ENCODE measurements at regions not wholly inside any gene's neighbourhood (a gene's known extent, or its start where the extent isn't known, plus 50 kb on each side); places are given as distances from the start of the nearest gene placed in this dataset.

DNA sequence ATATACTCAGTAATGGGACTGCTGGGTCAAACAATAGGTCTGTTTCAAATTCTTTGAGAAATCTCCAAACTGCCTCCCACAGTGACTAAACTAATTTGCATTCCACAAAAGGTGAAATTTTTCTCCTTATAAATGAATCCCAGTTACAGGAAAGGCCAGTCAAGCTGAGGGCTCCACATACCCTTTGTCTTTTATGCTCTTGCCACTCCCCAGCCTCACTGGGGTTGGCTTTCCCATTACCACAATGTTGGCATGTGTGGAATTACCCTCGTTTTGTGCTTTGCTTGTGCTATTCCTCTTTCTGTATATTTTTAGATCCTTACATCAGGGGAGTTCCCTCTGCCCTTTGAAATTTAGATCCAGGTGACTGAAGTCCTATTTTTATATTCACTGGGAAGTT lies 220.2 kb upstream of the LCORL start:
- Histone ChIP-seq H3K9ac (ENCODE audit: insufficient read depth, low read depth, low read length) (no peak overlapping the region), H3K27ac (ENCODE audit: extremely low read length, insufficient read depth, low read length) (no peak overlapping the region), H4K20me1 (ENCODE audit: insufficient read depth, low read length) (no peaks in the 10 kb centered on the region), H2AFZ (ENCODE audit: low read length) (no peak overlapping the region), H3K36me3 (replicated peaks in 1 of 2; ENCODE audit: control insufficient read depth in 1 of 2, insufficient read depth in 2 of 2, low read length in 2 of 2) (no peaks in the 10 kb centered on the region), H3K27me3 (ENCODE audit: control insufficient read depth in 1 of 2, insufficient read depth in 2 of 2, low read length in 2 of 2) (no peaks in the 10 kb centered on the region), H3K79me2 (ENCODE audit: insufficient read depth, low read length) (no peaks in the 10 kb centered on the region), H3K9me3 (ENCODE audit: low read length) (no peaks in the 10 kb centered on the region), H3K4me3 (replicated peaks in 1 of 3; ENCODE audit: insufficient read depth in 1 of 3, low read depth in 2 of 3, low read length in 3 of 3) (no peak overlapping the region), H3K4me2 (ENCODE audit: low read depth, low read length) (no peak overlapping the region), H3K4me1 (ENCODE audit: insufficient read depth, low read length) (no peaks in the 10 kb centered on the region)
- ATAC-seq = no peak
- ChIA-PET POLR2A (no interaction called here), CTCF (ENCODE audit: low intra/inter-chr PET ratio, low total read pairs) (no interaction called here)
- 0% methylated on average over 1 of the region's 1 CpG for WGBS (ENCODE audit: low lambda C conversion rate)
- intact Hi-C loops (cut with micrococcal nuclease; ENCODE audit: unreplicated experiment) (no loop called here), in situ Hi-C loops (cut with HindIII; ENCODE audit: extremely low pct_ligation_motif_present, low pct_unique_long_range_greater_than_20kb) (no loop called here)
- no peak for FAIRE-seq
- no peak for TF ChIP-seq ZNF383 (CRISPR knock-in tag; IDR thresholded peaks at IDR 0.05; ENCODE audit: borderline replicate concordance)
- no peak for TF ChIP-seq SYNCRIP (IDR thresholded peaks at IDR 0.05; ENCODE audit: insufficient read depth, low read depth, low read length)
- no peak for TF ChIP-seq PHF21A (CRISPR knock-in tag; IDR thresholded peaks at IDR 0.05)
- TF ChIP-seq ZNF263 (CRISPR knock-in tag; IDR thresholded peaks at IDR 0.05) = no peak
- TF ChIP-seq ZFP90 (CRISPR knock-in tag; IDR thresholded peaks at IDR 0.05; ENCODE audit: borderline replicate concordance) = no peak
- TF ChIP-seq RXRB (CRISPR knock-in tag; IDR thresholded peaks at IDR 0.05; ENCODE audit: borderline replicate concordance) = no peak
- TF ChIP-seq, protein P1, sequence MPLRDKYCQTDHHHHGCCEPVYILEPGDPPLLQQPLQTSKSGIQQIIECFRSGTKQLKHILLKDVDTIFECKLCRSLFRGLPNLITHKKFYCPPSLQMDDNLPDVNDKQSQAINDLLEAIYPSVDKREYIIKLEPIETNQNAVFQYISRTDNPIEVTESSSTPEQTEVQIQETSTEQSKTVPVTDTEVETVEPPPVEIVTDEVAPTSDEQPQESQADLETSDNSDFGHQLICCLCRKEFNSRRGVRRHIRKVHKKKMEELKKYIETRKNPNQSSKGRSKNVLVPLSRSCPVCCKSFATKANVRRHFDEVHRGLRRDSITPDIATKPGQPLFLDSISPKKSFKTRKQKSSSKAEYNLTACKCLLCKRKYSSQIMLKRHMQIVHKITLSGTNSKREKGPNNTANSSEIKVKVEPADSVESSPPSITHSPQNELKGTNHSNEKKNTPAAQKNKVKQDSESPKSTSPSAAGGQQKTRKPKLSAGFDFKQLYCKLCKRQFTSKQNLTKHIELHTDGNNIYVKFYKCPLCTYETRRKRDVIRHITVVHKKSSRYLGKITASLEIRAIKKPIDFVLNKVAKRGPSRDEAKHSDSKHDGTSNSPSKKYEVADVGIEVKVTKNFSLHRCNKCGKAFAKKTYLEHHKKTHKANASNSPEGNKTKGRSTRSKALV (CRISPR knock-in tag; IDR thresholded peaks at IDR 0.05) = no peak
- TF ChIP-seq ZNF282 (IDR thresholded peaks at IDR 0.05; ENCODE audit: partially characterized antibody) = no peak
- no peak for TF ChIP-seq MAFK (conservative IDR thresholded peaks at IDR 0.05 in 1 of 2, IDR thresholded peaks at IDR 0.05 in 1 of 2; ENCODE audit: low read length in 2 of 2)
- no peak for TF ChIP-seq CENPT (CRISPR knock-in tag; IDR thresholded peaks at IDR 0.05; ENCODE audit: low read depth)
- TF ChIP-seq, protein P2, sequence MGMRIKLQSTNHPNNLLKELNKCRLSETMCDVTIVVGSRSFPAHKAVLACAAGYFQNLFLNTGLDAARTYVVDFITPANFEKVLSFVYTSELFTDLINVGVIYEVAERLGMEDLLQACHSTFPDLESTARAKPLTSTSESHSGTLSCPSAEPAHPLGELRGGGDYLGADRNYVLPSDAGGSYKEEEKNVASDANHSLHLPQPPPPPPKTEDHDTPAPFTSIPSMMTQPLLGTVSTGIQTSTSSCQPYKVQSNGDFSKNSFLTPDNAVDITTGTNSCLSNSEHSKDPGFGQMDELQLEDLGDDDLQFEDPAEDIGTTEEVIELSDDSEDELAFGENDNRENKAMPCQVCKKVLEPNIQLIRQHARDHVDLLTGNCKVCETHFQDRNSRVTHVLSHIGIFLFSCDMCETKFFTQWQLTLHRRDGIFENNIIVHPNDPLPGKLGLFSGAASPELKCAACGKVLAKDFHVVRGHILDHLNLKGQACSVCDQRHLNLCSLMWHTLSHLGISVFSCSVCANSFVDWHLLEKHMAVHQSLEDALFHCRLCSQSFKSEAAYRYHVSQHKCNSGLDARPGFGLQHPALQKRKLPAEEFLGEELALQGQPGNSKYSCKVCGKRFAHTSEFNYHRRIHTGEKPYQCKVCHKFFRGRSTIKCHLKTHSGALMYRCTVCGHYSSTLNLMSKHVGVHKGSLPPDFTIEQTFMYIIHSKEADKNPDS (CRISPR knock-in tag; IDR thresholded peaks at IDR 0.05) = no peak
- no peak for DNase-seq (ENCODE audit: low spot score)
- BruUV-seq (replicated peaks) = no TSS peak

Measured in HepG2 (cell line).